ENCODE measurements at regions not wholly inside any gene's neighbourhood (a gene's known extent, or its start where the extent isn't known, plus 50 kb on each side); places are given as distances from the start of the nearest gene placed in this dataset.
A peak's percentile ranks its signal among the peaks of the same experiment; 100 is the strongest.

GRCh38 chr6:119643876-119644275, 294.3 kb upstream of the MAN1A1 start:
- Mint-ChIP-seq H3K36me3 (ENCODE audit: low read depth, unreplicated experiment) (no peaks in the 10 kb centered on the region), H3K4me1 (ENCODE audit: unreplicated experiment) (peaks cover 14% of the 10 kb centered on the region), H3K27me3 (ENCODE audit: unreplicated experiment) (peaks cover 2% of the 10 kb centered on the region), H3K4me3 (ENCODE audit: unreplicated experiment) (no peak overlapping the region), H3K27ac (ENCODE audit: unreplicated experiment) (no peak overlapping the region), H3K9me3 (ENCODE audit: unreplicated experiment) (no peaks in the 10 kb centered on the region)
- no peak for DNase-seq (ENCODE audit: low spot score)
- TF ChIP-seq CTCF (IDR thresholded peaks at IDR 0.05; ENCODE audit: unreplicated experiment) = no peak

GRCh38 chr6:119637768-119638167, 288.2 kb upstream of the MAN1A1 start:
- Mint-ChIP-seq H3K27me3 (ENCODE audit: unreplicated experiment) (peaks cover 2% of the 10 kb centered on the region), H3K9me3 (ENCODE audit: unreplicated experiment) (no peaks in the 10 kb centered on the region), H3K27ac (ENCODE audit: unreplicated experiment) (peak overlapping the region; percentile 15), H3K36me3 (ENCODE audit: low read depth, unreplicated experiment) (no peaks in the 10 kb centered on the region), H3K4me3 (ENCODE audit: unreplicated experiment) (no peak overlapping the region), H3K4me1 (ENCODE audit: unreplicated experiment) (peaks cover 8% of the 10 kb centered on the region)
- no peak for TF ChIP-seq CTCF (IDR thresholded peaks at IDR 0.05; ENCODE audit: unreplicated experiment)
- no peak for DNase-seq (ENCODE audit: low spot score)

- peaks cover 2% of the 10 kb centered on the region for H3K27me3 Mint-ChIP-seq (ENCODE audit: unreplicated experiment)
- no peak for TF ChIP-seq CTCF (IDR thresholded peaks at IDR 0.05; ENCODE audit: unreplicated experiment)
- H3K9me3 Mint-ChIP-seq (ENCODE audit: unreplicated experiment) = no peaks in the 10 kb centered on the region
- no peak for DNase-seq (ENCODE audit: low spot score)
- H3K27ac Mint-ChIP-seq (ENCODE audit: unreplicated experiment) = no peak overlapping the region
- peaks cover 6% of the 10 kb centered on the region for H3K4me1 Mint-ChIP-seq (ENCODE audit: unreplicated experiment)
- no peaks in the 10 kb centered on the region for H3K36me3 Mint-ChIP-seq (ENCODE audit: low read depth, unreplicated experiment)
- no peak overlapping the region for H3K4me3 Mint-ChIP-seq (ENCODE audit: unreplicated experiment)
Measured at GRCh38 chr6:119636060-119636459, 286.5 kb upstream of the MAN1A1 start.

- peaks cover 2% of the 10 kb centered on the region for H3K27me3 Mint-ChIP-seq (ENCODE audit: unreplicated experiment)
- H3K4me3 Mint-ChIP-seq (ENCODE audit: unreplicated experiment) = no peak overlapping the region
- H3K9me3 Mint-ChIP-seq (ENCODE audit: unreplicated experiment) = no peaks in the 10 kb centered on the region
- H3K27ac Mint-ChIP-seq (ENCODE audit: unreplicated experiment) = no peak overlapping the region
- no peak for DNase-seq (ENCODE audit: low spot score)
- peaks cover 6% of the 10 kb centered on the region for H3K4me1 Mint-ChIP-seq (ENCODE audit: unreplicated experiment)
- TF ChIP-seq CTCF (IDR thresholded peaks at IDR 0.05; ENCODE audit: unreplicated experiment) = no peak
- no peaks in the 10 kb centered on the region for H3K36me3 Mint-ChIP-seq (ENCODE audit: low read depth, unreplicated experiment)
Measured at GRCh38 chr6:119633461-119633860, 283.9 kb upstream of the MAN1A1 start.

GRCh38 chr6:119630561-119631192, 281.1 kb upstream of the MAN1A1 start:
- Mint-ChIP-seq H3K4me3 (ENCODE audit: unreplicated experiment) (no peak overlapping the region), H3K4me1 (ENCODE audit: unreplicated experiment) (no peaks in the 10 kb centered on the region), H3K36me3 (ENCODE audit: low read depth, unreplicated experiment) (no peaks in the 10 kb centered on the region), H3K27me3 (ENCODE audit: unreplicated experiment) (peaks cover 2% of the 10 kb centered on the region), H3K9me3 (ENCODE audit: unreplicated experiment) (no peaks in the 10 kb centered on the region), H3K27ac (ENCODE audit: unreplicated experiment) (no peak overlapping the region)
- TF ChIP-seq CTCF (IDR thresholded peaks at IDR 0.05; ENCODE audit: unreplicated experiment) = no peak
- no peak for DNase-seq (ENCODE audit: low spot score)

Measured in endothelial cell (in vitro differentiated cells).